ENCODE measurements at regions not wholly inside any gene's neighbourhood (a gene's known extent, or its start where the extent isn't known, plus 50 kb on each side); places are given as distances from the start of the nearest gene placed in this dataset.
"Not testable (repeated sequence)": the region's sequence is repeated elsewhere in the genome, so short reads cannot be mapped to it uniquely, and the experiment has no call there.

GRCh38 chr21:8419925-8420560, 2101.3 kb upstream of the TPTE start:
- H3K27ac Mint-ChIP-seq; CTCF ChIA-PET; H3K9me3 ChIP-seq (ENCODE audit: control insufficient read depth in 1 of 2, insufficient read depth in 1 of 2, low read length in 2 of 2); H3K4me1 Mint-ChIP-seq (ENCODE audit: low read depth); H3K27ac ChIP-seq (ENCODE audit: low read depth in 1 of 2, low read length in 2 of 2); H3K36me3 Mint-ChIP-seq (ENCODE audit: low read depth); intact Hi-C loops (cut with DNase I, micrococcal nuclease); H3K4me3 Mint-ChIP-seq; H3K4me3 ChIP-seq (ENCODE audit: low read length); H3K27me3 ChIP-seq (ENCODE audit: control insufficient read depth in 1 of 2, insufficient read depth in 2 of 2, low read length in 2 of 2); H3K27me3 Mint-ChIP-seq; POLR2A ChIA-PET; H3K9me3 Mint-ChIP-seq; H3K36me3 ChIP-seq (ENCODE audit: insufficient read depth, low read length); H3K4me1 ChIP-seq (ENCODE audit: insufficient read depth, low read length): not testable (repeated sequence)
- peak; percentile 11 for TF ChIP-seq CTCF (IDR thresholded peaks at IDR 0.05)
- DNase-seq (peak in 1 of 14 experiments; percentile 2), ATAC-seq (ENCODE audit: poor library complexity) (peak; percentile 72)

- H3K4me3 ChIP-seq (ENCODE audit: low read length); H3K4me1 Mint-ChIP-seq (ENCODE audit: low read depth); POLR2A ChIA-PET; H3K9me3 ChIP-seq (ENCODE audit: control insufficient read depth in 1 of 2, insufficient read depth in 1 of 2, low read length in 2 of 2); H3K27ac Mint-ChIP-seq; H3K27ac ChIP-seq (ENCODE audit: low read depth in 1 of 2, low read length in 2 of 2); intact Hi-C loops (cut with DNase I, micrococcal nuclease); H3K4me1 ChIP-seq (ENCODE audit: insufficient read depth, low read length); CTCF ChIA-PET; H3K36me3 ChIP-seq (ENCODE audit: insufficient read depth, low read length); H3K36me3 Mint-ChIP-seq (ENCODE audit: low read depth); H3K9me3 Mint-ChIP-seq; H3K27me3 Mint-ChIP-seq; DNase-seq; H3K27me3 ChIP-seq (ENCODE audit: control insufficient read depth in 1 of 2, insufficient read depth in 2 of 2, low read length in 2 of 2); H3K4me3 Mint-ChIP-seq: not testable (repeated sequence)
- ATAC-seq (ENCODE audit: poor library complexity) = peak; percentile 36
Observed at GRCh38 chr21:8427790-8428667, 2093.4 kb upstream of the TPTE start.

- H3K4me1 ChIP-seq (ENCODE audit: insufficient read depth, low read length); H3K27ac ChIP-seq (ENCODE audit: low read depth in 1 of 2, low read length in 2 of 2); H3K36me3 Mint-ChIP-seq (ENCODE audit: low read depth); DNase-seq; H3K9me3 Mint-ChIP-seq; H3K27me3 Mint-ChIP-seq; H3K4me1 Mint-ChIP-seq (ENCODE audit: low read depth); POLR2A ChIA-PET; H3K27me3 ChIP-seq (ENCODE audit: control insufficient read depth in 1 of 2, insufficient read depth in 2 of 2, low read length in 2 of 2); H3K4me3 ChIP-seq (ENCODE audit: low read length); H3K9me3 ChIP-seq (ENCODE audit: control insufficient read depth in 1 of 2, insufficient read depth in 1 of 2, low read length in 2 of 2); CTCF ChIA-PET; intact Hi-C loops (cut with DNase I, micrococcal nuclease); H3K27ac Mint-ChIP-seq; H3K36me3 ChIP-seq (ENCODE audit: insufficient read depth, low read length); H3K4me3 Mint-ChIP-seq: not testable (repeated sequence)
- ATAC-seq (ENCODE audit: poor library complexity) = peak; percentile 62
Observed at GRCh38 chr21:8428668-8429456, 2092.5 kb upstream of the TPTE start.

GRCh38 chr21:8434710-8435109, 2086.7 kb upstream of the TPTE start:
- intact Hi-C loops (cut with DNase I, micrococcal nuclease) = not testable (repeated sequence)

GRCh38 chr21:8443093-8443492, 2078.3 kb upstream of the TPTE start:
- H3K27ac ChIP-seq (ENCODE audit: low read depth in 1 of 2, low read length in 2 of 2); H3K4me1 Mint-ChIP-seq (ENCODE audit: low read depth); H3K36me3 ChIP-seq (ENCODE audit: insufficient read depth, low read length); H3K9me3 ChIP-seq (ENCODE audit: control insufficient read depth in 1 of 2, insufficient read depth in 1 of 2, low read length in 2 of 2); ATAC-seq (ENCODE audit: poor library complexity); H3K27me3 ChIP-seq (ENCODE audit: control insufficient read depth in 1 of 2, insufficient read depth in 2 of 2, low read length in 2 of 2); H3K9me3 Mint-ChIP-seq; H3K36me3 Mint-ChIP-seq (ENCODE audit: low read depth); H3K4me3 ChIP-seq (ENCODE audit: low read length); intact Hi-C loops (cut with DNase I, micrococcal nuclease); CTCF ChIA-PET; H3K4me1 ChIP-seq (ENCODE audit: insufficient read depth, low read length); H3K27ac Mint-ChIP-seq; H3K27me3 Mint-ChIP-seq; DNase-seq; POLR2A ChIA-PET; H3K4me3 Mint-ChIP-seq: not testable (repeated sequence)

More at GRCh38 chr21:8434710-8435109, 2086.7 kb upstream of the TPTE start:
- H3K36me3 Mint-ChIP-seq (ENCODE audit: low read depth); H3K27ac Mint-ChIP-seq; DNase-seq; H3K27me3 ChIP-seq (ENCODE audit: control insufficient read depth in 1 of 2, insufficient read depth in 2 of 2, low read length in 2 of 2); H3K4me3 Mint-ChIP-seq; ATAC-seq (ENCODE audit: poor library complexity); H3K27me3 Mint-ChIP-seq; H3K4me3 ChIP-seq (ENCODE audit: low read length); CTCF ChIA-PET; H3K36me3 ChIP-seq (ENCODE audit: insufficient read depth, low read length); H3K4me1 Mint-ChIP-seq (ENCODE audit: low read depth); H3K9me3 ChIP-seq (ENCODE audit: control insufficient read depth in 1 of 2, insufficient read depth in 1 of 2, low read length in 2 of 2); H3K4me1 ChIP-seq (ENCODE audit: insufficient read depth, low read length); H3K27ac ChIP-seq (ENCODE audit: low read depth in 1 of 2, low read length in 2 of 2); POLR2A ChIA-PET; H3K9me3 Mint-ChIP-seq: not testable (repeated sequence)

GRCh38 chr21:8449807-8450206, 2071.6 kb upstream of the TPTE start:
- intact Hi-C loops (cut with DNase I, micrococcal nuclease); H3K4me3 Mint-ChIP-seq: not testable (repeated sequence)

More at GRCh38 chr21:8449807-8450206, 2071.6 kb upstream of the TPTE start:
- ATAC-seq (ENCODE audit: poor library complexity); H3K9me3 Mint-ChIP-seq; CTCF ChIA-PET; H3K27me3 Mint-ChIP-seq; DNase-seq; H3K4me3 ChIP-seq (ENCODE audit: low read length); H3K27me3 ChIP-seq (ENCODE audit: control insufficient read depth in 1 of 2, insufficient read depth in 2 of 2, low read length in 2 of 2); H3K36me3 ChIP-seq (ENCODE audit: insufficient read depth, low read length); H3K27ac Mint-ChIP-seq; H3K27ac ChIP-seq (ENCODE audit: low read depth in 1 of 2, low read length in 2 of 2); H3K4me1 Mint-ChIP-seq (ENCODE audit: low read depth); H3K36me3 Mint-ChIP-seq (ENCODE audit: low read depth); POLR2A ChIA-PET; H3K9me3 ChIP-seq (ENCODE audit: control insufficient read depth in 1 of 2, insufficient read depth in 1 of 2, low read length in 2 of 2); H3K4me1 ChIP-seq (ENCODE audit: insufficient read depth, low read length): not testable (repeated sequence)

Data from CD4-positive, alpha-beta T cell (primary cell).